Suprapubic skin (tissue), 4 donors: ENCODE measurements at regions not wholly inside any gene's neighbourhood (a gene's known extent, or its start where the extent isn't known, plus 50 kb on each side); places are given as distances from the start of the nearest gene placed in this dataset.
A peak's percentile ranks its signal among the peaks of the same experiment; 100 is the strongest.

Experiments
- DNase-seq, 2 donors: peaks; one replicate each; pipeline ENCODE4 v3.0.0-alpha.2; 2019; ENCODE audit warnings: low spot score in 2 of 2
- H3K27ac ChIP-seq: fragments of 200-600 bp; sonication (generic); one replicate; pipeline ENCODE4 v1.5.1; 2019
- H3K27me3 ChIP-seq: fragments of 200-600 bp; sonication (generic); one replicate; pipeline ENCODE4 v1.5.1; 2019
- H3K36me3 ChIP-seq: fragments of 200-600 bp; sonication (generic); one replicate; pipeline ENCODE4 v1.5.1; 2019
- H3K4me1 ChIP-seq: fragments of 200-600 bp; sonication (generic); one replicate; pipeline ENCODE4 v1.5.1; 2019
- H3K4me3 ChIP-seq: fragments of 200-600 bp; sonication (generic); one replicate; pipeline ENCODE4 v1.5.1; 2019; ENCODE audit warnings: mild to moderate bottlenecking
- H3K9me3 ChIP-seq: fragments of 200-600 bp; sonication (generic); one replicate; pipeline ENCODE4 v1.5.1; 2019
- EP300 ChIP-seq: sonication (generic); formaldehyde crosslinking; IDR thresholded peaks from one replicate; pipeline ENCODE4 v1.6.1; 2017; ENCODE audit warnings: antibody characterized with exemption
- POLR2A ChIP-seq, 2 donors: fragments of 450-650 bp; IDR thresholded peaks; one replicate each; pipeline ENCODE4 v1.6.1; 2017; ENCODE audit warnings: antibody characterized with exemption in 2 of 2, mild to moderate bottlenecking in 2 of 2, moderate library complexity in 2 of 2
- POLR2AphosphoS5 ChIP-seq, 3 donors: sonication (generic); formaldehyde crosslinking; IDR thresholded peaks; one replicate each; pipeline ENCODE4 v1.6.1; 2017; ENCODE audit warnings: antibody characterized with exemption in 3 of 3
- WGBS: methylation state at CpG from one replicate; pipeline ENCODE4 v1.1.5; 2018; 5-methylcytosine and 5-hydroxymethylcytosine counted together
- TF ChIP-seq, protein P1 (sequence below), 2 donors: fragments of 200-600 bp in 1 of 2; fragments of 450-650 bp in 1 of 2; sonication (generic) in 1 of 2; IDR thresholded peaks; one replicate each; pipeline ENCODE4 v1.5.1; 2016 to 2019; ENCODE audit warnings: antibody characterized with exemption in 2 of 2, mild to moderate bottlenecking in 1 of 2, moderate library complexity in 1 of 2

DNA sequence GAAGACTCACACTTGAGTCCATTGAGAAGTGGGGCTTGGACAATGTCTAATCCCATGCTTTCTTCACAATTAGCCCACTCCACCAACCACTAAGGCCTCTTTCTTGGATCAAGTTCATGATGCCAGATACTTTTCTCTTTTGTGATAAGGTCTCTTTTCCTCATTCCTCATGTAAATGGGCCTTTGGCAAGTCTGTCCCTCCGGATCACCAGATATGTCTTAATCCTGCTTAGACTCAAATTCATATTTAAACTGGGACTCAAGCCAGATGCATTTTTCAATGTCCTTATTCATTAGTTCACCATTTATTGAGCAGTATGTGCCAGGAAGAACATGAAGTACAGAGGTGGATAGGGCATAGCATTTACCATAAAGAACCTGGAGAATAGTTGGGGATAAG, 671.1 kb downstream of the TBL1XR1 start:
- Histone ChIP-seq H3K9me3 (no peaks in the 10 kb centered on the region), H3K4me1 (no peaks in the 10 kb centered on the region), H3K36me3 (no peaks in the 10 kb centered on the region), H3K4me3 (no peak overlapping the region), H3K27ac (no peak overlapping the region), H3K27me3 (no peaks in the 10 kb centered on the region)
- TF ChIP-seq POLR2A (IDR thresholded peaks at IDR 0.05) (no peak), EP300 (no peak), POLR2AphosphoS5 (IDR thresholded peaks at IDR 0.05) (no peak)
- TF ChIP-seq, protein P1, sequence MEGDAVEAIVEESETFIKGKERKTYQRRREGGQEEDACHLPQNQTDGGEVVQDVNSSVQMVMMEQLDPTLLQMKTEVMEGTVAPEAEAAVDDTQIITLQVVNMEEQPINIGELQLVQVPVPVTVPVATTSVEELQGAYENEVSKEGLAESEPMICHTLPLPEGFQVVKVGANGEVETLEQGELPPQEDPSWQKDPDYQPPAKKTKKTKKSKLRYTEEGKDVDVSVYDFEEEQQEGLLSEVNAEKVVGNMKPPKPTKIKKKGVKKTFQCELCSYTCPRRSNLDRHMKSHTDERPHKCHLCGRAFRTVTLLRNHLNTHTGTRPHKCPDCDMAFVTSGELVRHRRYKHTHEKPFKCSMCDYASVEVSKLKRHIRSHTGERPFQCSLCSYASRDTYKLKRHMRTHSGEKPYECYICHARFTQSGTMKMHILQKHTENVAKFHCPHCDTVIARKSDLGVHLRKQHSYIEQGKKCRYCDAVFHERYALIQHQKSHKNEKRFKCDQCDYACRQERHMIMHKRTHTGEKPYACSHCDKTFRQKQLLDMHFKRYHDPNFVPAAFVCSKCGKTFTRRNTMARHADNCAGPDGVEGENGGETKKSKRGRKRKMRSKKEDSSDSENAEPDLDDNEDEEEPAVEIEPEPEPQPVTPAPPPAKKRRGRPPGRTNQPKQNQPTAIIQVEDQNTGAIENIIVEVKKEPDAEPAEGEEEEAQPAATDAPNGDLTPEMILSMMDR (IDR thresholded peaks at IDR 0.05), result no peak
- no peak for DNase-seq
- 46% methylated on average over 1 of the region's 1 CpG for WGBS

DNA sequence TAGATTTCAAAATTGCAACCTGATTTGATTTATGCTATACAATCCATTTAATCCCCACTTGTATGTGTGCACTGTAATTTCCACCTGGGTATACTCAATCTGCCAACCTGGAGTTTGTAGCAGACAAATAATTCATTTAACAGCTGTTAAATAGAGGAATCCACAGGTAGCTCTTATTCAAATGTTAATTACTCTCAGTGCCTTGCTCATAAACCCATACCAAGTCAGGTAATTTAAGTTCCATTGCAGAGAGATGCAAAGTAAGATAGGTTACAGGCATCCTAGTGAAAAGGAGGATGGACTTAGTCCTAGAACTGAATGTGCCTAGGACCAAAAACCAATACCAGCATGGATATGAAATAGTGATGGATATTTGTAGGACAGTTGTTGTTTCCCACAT, 674.2 kb downstream of the TBL1XR1 start:
- TF ChIP-seq POLR2A (IDR thresholded peaks at IDR 0.05) (no peak), POLR2AphosphoS5 (IDR thresholded peaks at IDR 0.05) (no peak), EP300 (no peak)
- TF ChIP-seq, protein P1 (IDR thresholded peaks at IDR 0.05), result no peak
- H3K27ac ChIP-seq, result no peak overlapping the region
- H3K4me1 ChIP-seq, result no peaks in the 10 kb centered on the region
- DNase-seq, result no peak
- H3K9me3 ChIP-seq, result no peaks in the 10 kb centered on the region
- no peak overlapping the region for H3K4me3 ChIP-seq
- H3K36me3 ChIP-seq, result no peaks in the 10 kb centered on the region
- no peaks in the 10 kb centered on the region for H3K27me3 ChIP-seq

DNA sequence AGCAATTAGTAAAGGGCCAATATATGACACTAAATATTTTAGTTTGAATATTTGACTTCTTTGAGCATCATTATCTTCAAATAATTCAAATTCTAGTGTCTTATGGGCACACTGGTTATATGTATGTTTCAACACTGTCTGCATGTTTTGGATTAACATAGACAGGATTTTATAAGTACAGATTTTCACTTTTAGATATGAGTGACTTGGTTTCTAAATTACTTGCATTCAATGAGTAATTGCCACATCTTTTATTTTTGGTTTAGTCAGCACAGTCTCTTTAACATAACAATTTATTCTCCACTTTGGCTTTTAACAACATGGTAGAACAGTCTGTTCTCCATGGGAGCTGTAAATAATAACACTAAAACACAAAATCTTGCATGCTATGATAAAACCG, 674.8 kb downstream of the TBL1XR1 start:
- H3K36me3 ChIP-seq, result no peaks in the 10 kb centered on the region
- no peaks in the 10 kb centered on the region for H3K9me3 ChIP-seq
- WGBS, result 94% methylated on average over 1 of the region's 1 CpG
- no peak for DNase-seq
- no peak overlapping the region for H3K27ac ChIP-seq
- H3K4me1 ChIP-seq, result no peaks in the 10 kb centered on the region
- H3K27me3 ChIP-seq, result no peaks in the 10 kb centered on the region
- no peak overlapping the region for H3K4me3 ChIP-seq
- TF ChIP-seq, protein P1 (IDR thresholded peaks at IDR 0.05), result no peak
- TF ChIP-seq POLR2AphosphoS5 (IDR thresholded peaks at IDR 0.05) (no peak), EP300 (no peak), POLR2A (IDR thresholded peaks at IDR 0.05) (no peak)

DNA sequence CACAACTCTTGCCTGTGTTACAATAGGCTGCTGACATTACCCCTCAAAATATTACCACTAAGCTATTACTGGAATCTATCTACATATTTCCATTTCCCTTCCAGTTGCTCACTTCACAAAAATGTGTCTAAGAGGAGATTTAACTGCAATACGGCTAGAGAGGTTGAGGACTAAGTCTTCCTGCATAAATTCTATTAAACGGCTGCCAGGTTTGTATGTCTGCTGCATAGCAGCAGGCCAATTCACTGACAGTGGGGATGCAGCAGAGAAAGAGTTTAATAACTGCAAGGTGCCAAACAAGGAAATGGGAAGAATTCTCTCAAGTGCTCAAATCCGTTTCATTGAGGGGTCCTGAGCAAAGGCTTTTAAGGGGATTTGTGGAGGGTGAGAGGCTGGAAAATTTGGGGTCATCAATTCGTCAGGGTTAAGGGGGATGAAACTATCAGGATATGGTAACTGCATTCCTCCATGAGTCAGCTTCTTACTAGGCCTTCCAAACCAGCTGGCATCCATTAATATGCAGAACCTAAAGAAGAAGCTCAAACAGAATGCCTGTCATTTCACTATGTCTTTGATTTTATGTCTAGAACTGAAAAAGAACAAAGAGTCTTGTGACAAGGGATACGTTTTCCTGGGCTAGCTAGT, 675.6 kb downstream of the TBL1XR1 start:
- Histone ChIP-seq H3K36me3 (no peaks in the 10 kb centered on the region), H3K27me3 (no peaks in the 10 kb centered on the region), H3K4me3 (no peak overlapping the region), H3K27ac (no peak overlapping the region), H3K9me3 (no peaks in the 10 kb centered on the region), H3K4me1 (no peaks in the 10 kb centered on the region)
- 60% methylated on average over 5 of the region's 5 CpGs for WGBS
- TF ChIP-seq EP300 (no peak), POLR2A (IDR thresholded peaks at IDR 0.05) (no peak), POLR2AphosphoS5 (IDR thresholded peaks at IDR 0.05) (no peak)
- TF ChIP-seq, protein P1 (IDR thresholded peaks at IDR 0.05), result no peak
- DNase-seq, result no peak

DNA sequence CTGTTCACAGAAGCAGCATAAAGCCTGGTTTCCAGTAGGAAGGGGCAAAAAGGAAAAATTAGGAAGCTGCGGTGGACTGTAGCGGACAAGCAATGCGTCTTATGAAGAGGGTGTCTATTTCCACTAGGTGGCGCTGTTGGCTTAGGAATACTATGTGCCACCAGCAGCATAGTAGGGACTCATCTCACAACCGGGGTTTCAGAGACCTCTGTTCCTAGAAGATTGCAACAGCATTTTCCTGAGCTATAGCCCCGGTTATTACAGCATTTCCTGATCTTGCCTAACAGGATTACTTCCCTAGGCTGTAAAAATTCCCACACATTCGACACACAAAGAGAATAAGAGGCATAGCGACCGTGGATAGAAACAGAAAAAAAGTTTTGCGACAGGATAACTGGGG, 683.0 kb downstream of the TBL1XR1 start:
- Histone ChIP-seq H3K4me3 (no peak overlapping the region), H3K27me3 (no peaks in the 10 kb centered on the region), H3K9me3 (peaks cover 14% of the 10 kb centered on the region), H3K36me3 (no peaks in the 10 kb centered on the region), H3K4me1 (no peaks in the 10 kb centered on the region), H3K27ac (no peak overlapping the region)
- 59% methylated on average over 10 of the region's 10 CpGs for WGBS
- no peak for DNase-seq
- no peak for TF ChIP-seq EP300
- TF ChIP-seq, protein P1 (IDR thresholded peaks at IDR 0.05), result peak in 1 of 2 donors; percentile 19
